GM19395 (cell line): ENCODE measurements at regions not wholly inside any gene's neighbourhood (a gene's known extent, or its start where the extent isn't known, plus 50 kb on each side); places are given as distances from the start of the nearest gene placed in this dataset.

Experiments
- ATAC-seq: cut with Tn5 transposase; IDR thresholded peaks from one replicate; pipeline ENCODE4 v1.9.1; 2021; ENCODE audit warnings: mild to moderate bottlenecking, moderate library complexity; ENCODE audit not compliant: unreplicated experiment

DNA sequence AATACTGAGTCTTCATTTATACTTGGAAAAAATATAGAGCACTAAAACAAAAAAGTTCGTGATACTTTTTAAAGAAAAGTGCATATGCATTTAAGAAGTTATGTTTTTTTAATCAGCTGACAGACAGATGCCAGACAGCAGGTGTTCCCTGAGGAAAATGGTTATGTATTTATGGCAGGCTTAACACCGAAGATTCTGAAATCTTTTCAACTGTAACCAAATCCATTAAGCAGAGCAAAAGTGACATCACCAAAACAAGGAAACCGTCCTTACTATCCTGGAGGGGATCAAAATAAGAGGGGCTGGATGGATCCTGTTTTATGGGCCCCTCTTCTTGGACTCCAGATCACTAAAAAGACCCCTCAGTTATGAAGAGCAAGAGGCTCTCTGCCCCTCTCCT, 404.9 kb upstream of the ADAMTS16 start:
- no peak for ATAC-seq

DNA sequence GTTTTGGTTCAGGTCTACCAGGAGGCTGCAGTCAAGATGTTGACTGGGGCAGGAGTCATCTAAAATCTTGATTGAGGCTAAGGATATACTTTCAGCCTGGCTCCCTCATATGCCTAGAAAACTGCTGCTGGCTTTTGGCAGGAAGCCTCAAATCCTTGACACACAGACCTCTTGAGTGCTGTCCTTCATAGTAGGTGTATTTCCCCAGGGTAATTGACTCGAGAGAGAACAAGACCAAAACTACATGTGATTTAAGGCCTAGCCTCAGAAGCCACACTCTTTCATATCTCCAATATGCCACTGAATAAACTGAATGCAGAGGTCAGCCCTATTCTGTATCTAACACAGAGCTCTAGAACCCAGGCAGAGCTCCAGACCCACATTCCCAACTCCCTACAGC, 402.3 kb upstream of the ADAMTS16 start:
- no peak for ATAC-seq

DNA sequence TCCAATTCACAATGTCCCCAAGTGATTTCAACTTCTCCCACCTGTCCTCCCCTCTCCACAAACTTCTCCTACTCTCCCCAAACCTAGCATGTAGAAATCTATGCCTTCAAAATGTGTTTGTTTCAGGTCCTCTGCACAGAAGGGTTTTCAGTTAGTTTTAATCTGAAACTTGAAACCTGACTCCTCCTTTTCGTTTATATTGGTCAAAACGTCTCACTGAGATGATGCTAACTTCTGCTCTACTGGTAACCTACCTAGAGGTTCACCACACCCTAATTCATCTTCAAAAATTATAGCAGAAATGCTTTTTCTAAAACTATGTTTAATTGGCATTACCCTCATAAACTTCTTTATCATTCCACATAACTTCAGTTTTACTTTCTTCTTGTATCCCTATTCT, 401.8 kb upstream of the ADAMTS16 start:
- no peak for ATAC-seq

DNA sequence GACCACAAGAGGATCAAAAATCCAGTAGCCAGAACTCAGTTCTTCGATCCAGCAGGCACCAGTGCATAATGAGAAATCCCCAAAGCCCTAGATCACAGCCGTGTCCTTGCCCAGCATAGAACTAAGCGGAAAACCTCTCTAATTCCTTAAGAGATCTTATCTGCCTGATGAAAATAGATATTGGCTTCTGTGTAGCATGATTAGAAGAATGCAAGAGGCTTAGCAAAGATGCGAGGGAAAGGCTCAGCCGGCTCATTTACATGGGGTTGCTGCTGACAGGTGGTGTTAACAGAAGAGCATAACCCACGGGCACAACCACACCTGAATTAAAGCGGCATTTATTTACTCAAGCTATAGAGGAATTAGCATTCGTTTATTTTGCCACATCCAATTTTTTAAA, 400.0 kb upstream of the ADAMTS16 start:
- no peak for ATAC-seq

DNA sequence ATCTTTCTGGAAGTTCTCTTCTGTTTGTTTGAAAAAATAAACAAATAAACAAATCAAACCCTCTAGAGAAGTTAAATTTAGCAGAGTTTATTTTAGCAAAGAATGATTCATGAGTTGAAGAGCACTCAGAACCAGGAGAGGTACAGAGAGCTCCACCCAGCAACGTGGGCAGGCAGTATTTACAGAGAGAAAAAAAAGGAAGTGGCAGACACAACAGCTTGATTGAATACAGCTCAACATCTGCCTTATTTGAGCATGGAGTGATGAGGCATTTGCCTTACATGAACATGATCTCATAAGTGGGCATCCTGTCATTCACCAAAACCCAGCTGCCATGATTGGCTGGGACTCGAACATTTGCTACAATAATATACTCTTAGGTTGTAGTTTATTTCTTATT, 381.6 kb upstream of the ADAMTS16 start:
- ATAC-seq: no peak

GRCh38 chr5:4758996-4759395, 381.1 kb upstream of the ADAMTS16 start:
- ATAC-seq: no peak

DNA sequence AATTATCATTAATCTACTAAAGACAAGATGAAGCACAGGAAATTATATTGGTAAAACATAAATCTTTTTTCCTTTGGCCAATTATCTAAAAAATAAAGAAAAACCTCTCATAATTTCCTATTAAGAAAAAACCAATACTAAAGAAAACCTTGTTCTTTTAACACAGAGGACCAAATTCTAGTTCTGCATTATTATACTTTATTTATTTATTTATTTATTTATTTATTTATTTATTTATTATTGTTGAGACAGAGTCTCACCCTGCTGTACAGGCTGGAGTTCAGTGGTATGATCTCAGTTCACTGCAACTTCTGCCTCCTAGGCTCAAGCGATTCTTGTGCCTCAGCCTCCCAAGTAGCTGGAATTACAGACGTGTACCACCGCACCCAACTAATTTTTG, 377.8 kb upstream of the ADAMTS16 start:
- ATAC-seq: no peak

DNA sequence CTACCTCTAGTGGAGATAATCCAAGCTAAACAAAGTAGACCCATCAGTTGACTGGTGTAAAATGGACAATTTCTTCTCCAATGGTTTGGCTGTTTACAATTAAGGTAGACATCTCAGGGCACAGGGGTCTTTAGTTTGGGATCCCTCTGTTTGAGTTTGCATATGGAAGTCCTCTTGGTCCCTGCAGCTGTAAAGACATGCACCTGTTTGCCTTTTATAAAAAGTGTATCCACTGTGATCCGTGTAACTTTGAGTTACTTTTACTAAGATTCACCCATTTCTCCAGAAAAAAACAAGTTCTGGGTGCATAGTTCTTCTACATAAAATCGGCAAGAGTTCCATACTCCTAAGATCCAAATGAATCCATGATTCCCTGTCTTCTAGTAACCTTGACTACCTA, 374.7 kb upstream of the ADAMTS16 start:
- ATAC-seq: no peak

- ATAC-seq: no peak
Observed at GRCh38 chr5:4766101-4766500, 374.0 kb upstream of the ADAMTS16 start.

DNA sequence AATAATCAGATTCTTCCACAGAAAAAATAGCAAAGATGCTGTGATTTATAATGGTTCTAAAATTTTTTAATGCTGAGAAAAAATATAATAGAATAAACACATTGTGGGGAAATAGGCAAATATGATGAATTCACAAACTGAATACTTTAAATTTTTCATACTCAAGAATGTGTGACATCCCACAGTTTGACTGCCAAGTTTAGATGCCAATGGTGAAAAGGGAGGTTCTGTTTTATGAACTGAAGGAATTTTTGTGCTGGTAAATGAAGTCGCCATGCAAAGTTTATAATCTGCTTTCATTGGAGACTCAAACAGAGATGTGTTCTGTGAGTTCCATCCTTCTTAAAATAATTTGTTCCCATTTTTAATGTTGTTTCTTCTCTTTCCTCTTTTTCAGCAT, 367.5 kb upstream of the ADAMTS16 start:
- ATAC-seq: no peak

GRCh38 chr5:4773827-4774317, 366.3 kb upstream of the ADAMTS16 start:
- no peak for ATAC-seq

DNA sequence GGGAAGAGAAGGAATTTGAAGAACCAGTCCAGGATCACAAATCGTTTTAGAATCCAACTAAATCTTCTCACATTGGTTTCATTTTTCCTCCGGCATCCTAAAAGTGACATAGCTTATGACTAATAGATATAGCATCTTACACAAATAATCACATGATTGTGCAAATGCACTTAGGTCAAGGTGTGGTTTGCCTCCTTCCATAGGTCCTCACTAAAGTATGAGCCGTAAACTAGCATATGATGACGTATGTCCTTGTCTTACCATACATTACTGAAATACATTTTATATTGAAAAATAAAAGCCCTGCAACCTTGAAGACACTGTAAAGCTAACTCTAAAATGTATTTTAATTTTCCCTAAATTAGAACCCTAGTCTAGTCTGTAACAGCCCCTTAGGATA, 362.7 kb upstream of the ADAMTS16 start:
- ATAC-seq: no peak

GRCh38 chr5:4780633-4781032, 359.5 kb upstream of the ADAMTS16 start:
- no peak for ATAC-seq

DNA sequence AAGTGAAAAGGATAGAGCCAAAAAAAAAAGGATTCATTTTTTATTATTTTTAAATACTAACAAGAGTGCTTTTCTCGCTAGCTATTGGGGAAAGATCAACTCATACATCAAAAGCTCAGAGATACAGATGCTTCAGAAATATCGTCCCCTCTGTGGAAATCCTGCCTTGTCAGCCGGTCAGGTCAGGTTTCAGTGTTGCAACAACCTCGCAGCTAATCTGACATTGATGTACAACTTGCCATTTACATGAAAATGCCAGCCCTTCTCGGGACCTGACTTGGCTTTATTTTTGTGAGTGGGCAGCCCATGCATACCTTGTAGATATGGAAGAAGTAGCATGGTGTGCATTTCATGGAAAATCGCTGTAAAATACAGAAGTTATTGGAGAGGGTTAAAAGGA, 358.8 kb upstream of the ADAMTS16 start:
- no peak for ATAC-seq

DNA sequence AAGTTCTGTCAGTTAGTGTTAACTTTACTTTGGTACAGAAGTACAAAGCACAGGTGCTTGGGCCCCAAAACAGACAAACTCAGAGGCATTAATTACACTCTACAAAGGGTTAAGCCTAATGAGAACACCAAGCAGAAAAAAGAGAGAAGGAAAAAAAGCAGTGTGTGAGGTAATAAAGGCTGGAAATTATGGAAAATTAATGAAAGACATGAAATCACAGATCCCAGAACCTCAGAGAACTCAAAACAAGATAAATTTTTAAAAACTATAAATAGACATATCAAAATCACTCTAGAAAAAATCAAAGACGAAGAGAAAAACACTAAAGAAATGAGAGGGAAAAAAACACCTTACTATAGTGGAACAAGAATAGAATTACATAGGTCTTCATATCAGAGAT, 354.2 kb upstream of the ADAMTS16 start:
- ATAC-seq: no peak

- ATAC-seq: no peak
Observed at GRCh38 chr5:4797445-4797844, 342.7 kb upstream of the ADAMTS16 start.

DNA sequence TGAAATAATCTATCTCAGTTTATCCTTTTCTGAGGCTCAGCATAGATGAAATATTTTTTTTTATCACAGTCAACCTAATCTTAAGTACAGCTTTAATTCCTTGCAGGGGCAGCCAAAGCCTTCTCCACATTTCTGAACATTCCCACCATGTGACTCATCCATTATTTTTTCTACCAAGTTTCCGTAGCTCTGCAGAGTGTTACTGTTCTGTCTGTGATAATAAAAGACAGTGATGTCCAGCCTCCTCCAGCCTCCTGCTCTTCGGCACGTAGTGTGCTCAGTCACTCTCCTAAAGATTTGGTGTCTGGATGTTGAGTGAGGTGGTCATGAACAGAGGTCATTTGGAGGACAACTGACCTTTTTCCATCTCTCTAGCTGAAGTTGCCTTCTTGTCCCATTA, 338.1 kb upstream of the ADAMTS16 start:
- no peak for ATAC-seq

GRCh38 chr5:4804691-4805360, 335.3 kb upstream of the ADAMTS16 start:
- ATAC-seq: no peak

DNA sequence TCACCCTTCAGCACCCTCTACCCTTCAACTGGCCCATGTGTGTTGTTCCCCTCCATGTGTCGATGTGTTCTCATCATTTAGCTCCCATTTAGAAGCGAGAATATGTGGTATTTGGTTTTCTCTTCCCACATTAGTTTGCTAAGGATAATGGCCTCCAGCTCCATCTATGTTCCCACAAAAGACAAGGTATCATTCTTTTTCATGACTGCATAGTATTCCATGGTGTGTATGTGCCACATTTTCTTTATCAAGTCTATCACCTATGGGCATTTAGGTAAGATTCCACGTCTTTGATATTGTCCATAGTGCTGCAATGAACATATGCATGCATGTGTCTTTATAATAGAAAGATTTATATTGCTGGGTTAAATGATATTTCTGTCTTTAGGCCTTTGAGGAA, 325.1 kb upstream of the ADAMTS16 start:
- ATAC-seq: no peak

DNA sequence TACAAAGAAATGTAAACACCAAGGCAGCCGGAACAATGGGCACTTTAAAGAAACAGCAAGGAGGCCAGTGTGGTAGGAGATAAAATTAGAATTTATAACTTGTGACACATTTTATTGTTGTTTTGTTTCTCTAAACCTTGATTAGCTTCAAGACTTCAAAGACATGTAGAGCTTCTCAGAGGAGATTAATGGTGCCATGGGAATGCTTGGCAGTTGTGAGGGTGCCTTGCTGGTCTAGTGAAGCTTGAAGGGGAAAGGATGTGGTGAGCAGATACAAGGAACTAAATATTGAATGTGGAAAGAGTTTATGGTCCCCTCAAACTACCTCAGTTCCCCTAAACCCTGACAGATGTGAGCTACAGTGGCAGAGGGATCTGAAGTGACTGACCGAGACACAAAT, 322.4 kb upstream of the ADAMTS16 start:
- ATAC-seq: no peak

DNA sequence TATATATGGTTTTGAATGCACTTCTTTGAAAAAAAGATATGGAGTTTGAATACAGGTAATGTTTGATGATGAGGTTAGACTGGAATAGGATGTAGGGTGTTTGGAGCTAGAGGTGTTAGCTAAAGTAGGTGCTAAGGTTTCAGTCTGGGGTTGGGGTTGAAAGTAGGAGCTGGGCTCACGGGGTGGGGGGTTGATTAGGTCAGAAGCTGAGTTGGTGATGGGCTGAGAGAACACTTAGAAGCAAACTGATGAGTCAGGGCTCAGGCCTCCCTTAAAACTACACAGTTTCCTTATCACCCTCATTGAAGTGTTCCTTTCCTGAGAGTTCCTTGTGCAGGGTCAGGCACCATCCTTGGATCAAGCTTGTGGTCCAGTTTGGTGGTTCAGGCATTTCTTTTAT, 308.8 kb upstream of the ADAMTS16 start:
- ATAC-seq: no peak

- ATAC-seq: no peak
Observed at GRCh38 chr5:4832471-4832870, 307.7 kb upstream of the ADAMTS16 start.

DNA sequence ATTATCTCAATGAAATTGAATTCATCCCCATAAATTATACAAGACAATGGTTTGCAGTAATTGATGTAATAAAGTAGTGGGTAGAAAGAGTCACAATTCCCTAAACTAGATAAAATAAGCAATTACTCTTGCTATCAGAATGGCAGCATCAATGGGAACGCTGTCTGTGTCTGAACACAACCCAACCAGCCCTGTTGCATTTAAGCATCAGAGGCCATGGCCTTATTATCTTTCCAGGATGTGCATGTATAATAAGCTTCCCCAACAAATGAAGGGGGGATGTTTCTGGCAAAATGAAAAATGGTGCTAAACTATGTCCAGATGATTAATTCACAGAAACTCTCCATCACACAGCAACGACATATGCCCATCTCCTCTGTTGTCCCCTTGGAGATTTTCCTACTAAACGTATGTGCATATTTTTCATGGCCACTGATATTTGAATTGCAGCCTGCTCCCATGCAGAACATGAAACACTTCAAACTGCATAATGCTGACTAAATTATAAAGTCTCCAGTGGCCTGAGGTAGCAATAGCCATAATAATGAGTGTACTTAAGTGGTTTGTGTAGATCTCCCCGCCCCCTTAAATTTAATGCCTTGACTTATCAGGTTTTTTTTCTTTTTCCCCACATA, 306.9 kb upstream of the ADAMTS16 start:
- ATAC-seq: no peak
